ENCODE measurements at regions not wholly inside any gene's neighbourhood (a gene's known extent, or its start where the extent isn't known, plus 50 kb on each side); places are given as distances from the start of the nearest gene placed in this dataset.

GRCh38 chr2:207403950-207404349, 125.8 kb upstream of the CREB1 start:
- H3K9ac ChIP-seq (ENCODE audit: low read length) = no peak overlapping the region
- no peaks in the 10 kb centered on the region for H3K36me3 ChIP-seq (ENCODE audit: control insufficient read depth in 1 of 2, insufficient read depth in 2 of 2, low read length in 2 of 2)
- DNase-seq = no peak
- H3K4me2 ChIP-seq (ENCODE audit: low read length) = no peak overlapping the region
- no peak overlapping the region for H3K18ac ChIP-seq (ENCODE audit: low read length)
- no peak overlapping the region for H2BK12ac ChIP-seq (ENCODE audit: low read length)
- no peaks in the 10 kb centered on the region for H3K9me3 ChIP-seq (ENCODE audit: insufficient read depth, low read depth, low read length)
- H2AK5ac ChIP-seq (ENCODE audit: low read length) = no peak overlapping the region
- H3K4me3 ChIP-seq (ENCODE audit: low read depth, low read length) = no peak overlapping the region
- H3K4me1 ChIP-seq (ENCODE audit: control insufficient read depth in 1 of 2, insufficient read depth in 2 of 2, low read length in 2 of 2) = no peaks in the 10 kb centered on the region
- no peak overlapping the region for H4K8ac ChIP-seq (ENCODE audit: low read depth, low read length)
- no peaks in the 10 kb centered on the region for H3K79me2 ChIP-seq (ENCODE audit: control insufficient read depth, insufficient read depth, low read length, poor library complexity)
- no peaks in the 10 kb centered on the region for H3K27me3 ChIP-seq (ENCODE audit: insufficient read depth, low read length)
- no peak overlapping the region for H3K27ac ChIP-seq (ENCODE audit: low read depth, low read length)
- no peak overlapping the region for H3K23ac ChIP-seq (ENCODE audit: low read length)
- no CpG with 5 or more reads among the region's 3 CpGs for WGBS (ENCODE audit: extremely low coverage, insufficient coverage, insufficient read length)
- H3K14ac ChIP-seq (ENCODE audit: low read length) = no peak overlapping the region
- H2AFZ ChIP-seq (ENCODE audit: insufficient read depth, low read length, poor library complexity) = no peak overlapping the region
- no peak overlapping the region for H4K91ac ChIP-seq (ENCODE audit: low read depth, low read length)
- no peak overlapping the region for H2BK120ac ChIP-seq (ENCODE audit: insufficient read depth, low read length, poor library complexity)
- no peak overlapping the region for H3K4ac ChIP-seq (ENCODE audit: low read depth, low read length)
- no peak overlapping the region for H2BK5ac ChIP-seq (ENCODE audit: low read depth, low read length, poor library complexity)
- H4K12ac ChIP-seq (ENCODE audit: low read depth, low read length) = no peak overlapping the region
- no peaks in the 10 kb centered on the region for H3K79me1 ChIP-seq (ENCODE audit: low read length)

GRCh38 chr2:207405150-207405549, 124.6 kb upstream of the CREB1 start:
- Histone ChIP-seq H3K27ac (ENCODE audit: low read depth, low read length) (no peak overlapping the region), H4K91ac (ENCODE audit: low read depth, low read length) (no peak overlapping the region), H2BK5ac (ENCODE audit: low read depth, low read length, poor library complexity) (no peak overlapping the region), H3K27me3 (ENCODE audit: insufficient read depth, low read length) (no peaks in the 10 kb centered on the region), H4K12ac (ENCODE audit: low read depth, low read length) (no peak overlapping the region), H3K79me1 (ENCODE audit: low read length) (no peaks in the 10 kb centered on the region), H3K9ac (ENCODE audit: low read length) (no peak overlapping the region), H3K4ac (ENCODE audit: low read depth, low read length) (no peak overlapping the region), H2AK5ac (ENCODE audit: low read length) (no peak overlapping the region), H2BK12ac (ENCODE audit: low read length) (no peak overlapping the region), H3K4me3 (ENCODE audit: low read depth, low read length) (no peak overlapping the region), H3K18ac (ENCODE audit: low read length) (no peak overlapping the region), H3K79me2 (ENCODE audit: control insufficient read depth, insufficient read depth, low read length, poor library complexity) (no peaks in the 10 kb centered on the region), H3K23ac (ENCODE audit: low read length) (no peak overlapping the region), H3K9me3 (ENCODE audit: insufficient read depth, low read depth, low read length) (no peaks in the 10 kb centered on the region), H3K4me2 (ENCODE audit: low read length) (no peak overlapping the region), H2AFZ (ENCODE audit: insufficient read depth, low read length, poor library complexity) (no peak overlapping the region), H3K4me1 (ENCODE audit: control insufficient read depth in 1 of 2, insufficient read depth in 2 of 2, low read length in 2 of 2) (no peaks in the 10 kb centered on the region), H2BK120ac (ENCODE audit: insufficient read depth, low read length, poor library complexity) (no peak overlapping the region), H3K14ac (ENCODE audit: low read length) (no peak overlapping the region), H3K36me3 (ENCODE audit: control insufficient read depth in 1 of 2, insufficient read depth in 2 of 2, low read length in 2 of 2) (no peaks in the 10 kb centered on the region), H4K8ac (ENCODE audit: low read depth, low read length) (no peak overlapping the region)
- DNase-seq = no peak
- WGBS (ENCODE audit: extremely low coverage, insufficient coverage, insufficient read length) = no CpG with 5 or more reads among the region's 2 CpGs

GRCh38 chr2:207408086-207408794, 121.5 kb upstream of the CREB1 start:
- whole genome bisulfite sequencing (ENCODE audit: extremely low coverage, insufficient coverage, insufficient read length) = no CpG with 5 or more reads among the region's 8 CpGs
- no peak overlapping the region for H3K9ac ChIP-seq (ENCODE audit: low read length)
- no peaks in the 10 kb centered on the region for H3K4me1 ChIP-seq (ENCODE audit: control insufficient read depth in 1 of 2, insufficient read depth in 2 of 2, low read length in 2 of 2)
- no peak overlapping the region for H2AFZ ChIP-seq (ENCODE audit: insufficient read depth, low read length, poor library complexity)
- H4K8ac ChIP-seq (ENCODE audit: low read depth, low read length) = no peak overlapping the region
- no peak overlapping the region for H2BK5ac ChIP-seq (ENCODE audit: low read depth, low read length, poor library complexity)
- H3K27ac ChIP-seq (ENCODE audit: low read depth, low read length) = no peak overlapping the region
- H3K23ac ChIP-seq (ENCODE audit: low read length) = no peak overlapping the region
- H3K4me3 ChIP-seq (ENCODE audit: low read depth, low read length) = no peak overlapping the region
- H4K91ac ChIP-seq (ENCODE audit: low read depth, low read length) = no peak overlapping the region
- DNase-seq = no peak
- no peak overlapping the region for H2BK12ac ChIP-seq (ENCODE audit: low read length)
- H3K14ac ChIP-seq (ENCODE audit: low read length) = no peak overlapping the region
- H3K36me3 ChIP-seq (ENCODE audit: control insufficient read depth in 1 of 2, insufficient read depth in 2 of 2, low read length in 2 of 2) = no peaks in the 10 kb centered on the region
- H3K79me2 ChIP-seq (ENCODE audit: control insufficient read depth, insufficient read depth, low read length, poor library complexity) = no peaks in the 10 kb centered on the region
- H3K79me1 ChIP-seq (ENCODE audit: low read length) = no peaks in the 10 kb centered on the region
- H3K4ac ChIP-seq (ENCODE audit: low read depth, low read length) = no peak overlapping the region
- H2BK120ac ChIP-seq (ENCODE audit: insufficient read depth, low read length, poor library complexity) = no peak overlapping the region
- no peak overlapping the region for H3K18ac ChIP-seq (ENCODE audit: low read length)
- no peak overlapping the region for H3K4me2 ChIP-seq (ENCODE audit: low read length)
- H2AK5ac ChIP-seq (ENCODE audit: low read length) = no peak overlapping the region
- H3K27me3 ChIP-seq (ENCODE audit: insufficient read depth, low read length) = no peaks in the 10 kb centered on the region
- no peak overlapping the region for H4K12ac ChIP-seq (ENCODE audit: low read depth, low read length)
- no peaks in the 10 kb centered on the region for H3K9me3 ChIP-seq (ENCODE audit: insufficient read depth, low read depth, low read length)

- Histone ChIP-seq H3K79me1 (ENCODE audit: low read length) (no peaks in the 10 kb centered on the region), H3K4me1 (ENCODE audit: control insufficient read depth in 1 of 2, insufficient read depth in 2 of 2, low read length in 2 of 2) (no peaks in the 10 kb centered on the region), H3K4ac (ENCODE audit: low read depth, low read length) (no peak overlapping the region), H3K27me3 (ENCODE audit: insufficient read depth, low read length) (no peaks in the 10 kb centered on the region), H3K9me3 (ENCODE audit: insufficient read depth, low read depth, low read length) (no peaks in the 10 kb centered on the region), H3K79me2 (ENCODE audit: control insufficient read depth, insufficient read depth, low read length, poor library complexity) (no peaks in the 10 kb centered on the region), H2AK5ac (ENCODE audit: low read length) (no peak overlapping the region), H3K4me3 (ENCODE audit: low read depth, low read length) (no peak overlapping the region), H3K36me3 (ENCODE audit: control insufficient read depth in 1 of 2, insufficient read depth in 2 of 2, low read length in 2 of 2) (no peaks in the 10 kb centered on the region), H2BK5ac (ENCODE audit: low read depth, low read length, poor library complexity) (no peak overlapping the region), H2AFZ (ENCODE audit: insufficient read depth, low read length, poor library complexity) (no peak overlapping the region), H3K18ac (ENCODE audit: low read length) (no peak overlapping the region), H3K23ac (ENCODE audit: low read length) (no peak overlapping the region), H3K27ac (ENCODE audit: low read depth, low read length) (no peak overlapping the region), H3K9ac (ENCODE audit: low read length) (no peak overlapping the region), H2BK12ac (ENCODE audit: low read length) (no peak overlapping the region), H4K12ac (ENCODE audit: low read depth, low read length) (no peak overlapping the region), H2BK120ac (ENCODE audit: insufficient read depth, low read length, poor library complexity) (no peak overlapping the region), H3K4me2 (ENCODE audit: low read length) (no peak overlapping the region), H4K8ac (ENCODE audit: low read depth, low read length) (no peak overlapping the region), H3K14ac (ENCODE audit: low read length) (no peak overlapping the region), H4K91ac (ENCODE audit: low read depth, low read length) (no peak overlapping the region)
- WGBS (ENCODE audit: extremely low coverage, insufficient coverage, insufficient read length) = no CpG with 5 or more reads among the region's 4 CpGs
- DNase-seq = no peak
Measured at GRCh38 chr2:207409517-207409916, 120.2 kb upstream of the CREB1 start.

Measured in trophoblast cell (in vitro differentiated cells and primary cell).